ENCODE measurements at regions not wholly inside any gene's neighbourhood (a gene's known extent, or its start where the extent isn't known, plus 50 kb on each side); places are given as distances from the start of the nearest gene placed in this dataset.

GRCh38 chr13:43984292-43984691, 104.6 kb downstream of the LACC1 start:
- DNase-seq (ENCODE audit: low read depth): no peak

DNA sequence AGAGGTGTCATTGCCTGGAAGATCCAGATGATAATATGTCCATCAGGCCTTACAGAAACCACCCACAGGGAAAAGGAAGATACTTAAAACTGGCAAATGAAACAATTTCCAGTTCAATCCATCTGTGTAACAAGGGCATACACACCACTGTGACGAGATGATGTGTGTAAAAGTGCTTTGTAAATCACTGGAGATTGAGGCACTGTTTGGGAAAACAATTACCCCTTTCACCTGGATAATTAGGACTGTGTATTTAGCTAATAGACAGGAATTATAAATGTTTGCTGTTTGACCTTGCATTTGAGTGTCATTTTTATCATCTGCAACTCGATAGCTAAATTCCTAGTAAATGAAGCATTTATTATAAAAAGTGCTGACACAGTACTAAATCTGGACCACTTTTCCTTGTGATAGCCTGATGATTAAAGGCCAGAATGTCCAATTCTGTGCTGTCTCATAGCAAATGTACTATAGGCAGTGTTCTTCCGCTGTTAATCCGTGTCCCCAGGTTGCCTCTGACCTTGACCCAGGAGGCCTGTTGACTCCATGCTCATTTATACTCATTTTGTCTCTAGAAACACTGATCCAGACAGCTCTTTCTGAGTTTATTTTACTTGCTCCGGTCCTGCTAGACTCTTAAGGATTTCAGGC, 105.8 kb downstream of the LACC1 start:
- DNase-seq (ENCODE audit: low read depth): no peak

GRCh38 chr13:43986421-43986981, 106.8 kb downstream of the LACC1 start:
- DNase-seq (ENCODE audit: low read depth): no peak

DNA sequence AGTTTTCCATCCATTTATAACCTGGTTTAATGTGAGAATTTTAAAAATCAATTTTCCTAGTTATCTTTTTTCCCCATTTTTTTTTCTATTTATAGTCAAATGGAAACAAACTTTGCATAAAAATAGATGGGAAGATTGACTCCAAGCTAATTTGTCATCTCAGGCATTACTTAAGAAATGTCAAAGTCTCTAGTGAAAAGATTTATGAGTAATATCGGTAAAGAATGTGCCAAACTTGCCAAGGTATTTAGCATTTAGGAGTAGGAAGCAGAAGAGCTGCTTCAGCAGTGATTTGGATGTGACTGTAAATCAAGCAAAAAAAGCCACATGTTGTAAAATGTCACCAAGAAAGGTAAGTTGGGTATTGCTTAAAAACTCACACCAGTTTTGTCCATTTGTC, 108.6 kb downstream of the LACC1 start:
- DNase-seq (ENCODE audit: low read depth): no peak

DNA sequence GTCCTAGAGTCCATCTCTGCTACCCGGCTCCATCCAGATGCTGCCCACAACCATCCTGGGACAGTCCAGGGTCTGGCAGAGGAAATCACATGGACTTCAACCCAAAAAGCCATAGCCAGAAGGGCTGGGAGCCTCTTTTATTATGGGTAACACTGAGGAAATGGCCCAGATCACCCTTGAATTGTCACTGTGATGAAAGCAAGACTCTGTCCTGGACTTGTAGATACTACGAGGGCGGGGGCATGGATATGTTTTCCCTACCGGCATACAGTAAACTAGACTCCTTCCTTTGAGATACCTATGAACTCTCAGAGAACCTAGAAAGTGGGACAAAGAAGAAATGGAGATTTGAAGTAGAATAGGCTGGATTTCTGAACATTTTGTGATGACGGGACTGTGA, 110.3 kb downstream of the LACC1 start:
- DNase-seq (ENCODE audit: low read depth): no peak

- no peak for DNase-seq (ENCODE audit: low read depth)
Measured at GRCh38 chr13:43990829-43991228, 111.1 kb downstream of the LACC1 start.

DNA sequence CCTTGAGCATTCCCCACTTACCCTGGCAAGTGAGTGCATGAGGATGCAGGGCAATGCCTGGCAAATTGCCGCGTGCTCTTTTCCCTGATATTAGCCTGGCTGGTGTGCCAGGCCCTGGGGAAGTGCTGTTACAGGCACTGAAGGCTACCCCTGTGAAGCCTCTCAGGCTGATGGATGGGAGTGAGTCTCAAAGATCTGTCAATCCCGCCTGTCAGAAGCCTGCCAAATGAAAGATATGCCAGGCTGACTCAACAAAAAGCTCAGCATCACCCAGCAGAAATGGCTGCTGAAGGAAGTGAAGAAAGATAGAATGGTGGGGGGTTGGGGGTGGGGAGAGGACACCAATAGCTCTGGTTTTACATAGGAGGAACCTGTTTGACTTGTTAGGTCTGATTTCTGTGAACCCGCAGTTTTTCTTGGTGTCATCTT, 112.1 kb downstream of the LACC1 start:
- no peak for DNase-seq (ENCODE audit: low read depth)

DNA sequence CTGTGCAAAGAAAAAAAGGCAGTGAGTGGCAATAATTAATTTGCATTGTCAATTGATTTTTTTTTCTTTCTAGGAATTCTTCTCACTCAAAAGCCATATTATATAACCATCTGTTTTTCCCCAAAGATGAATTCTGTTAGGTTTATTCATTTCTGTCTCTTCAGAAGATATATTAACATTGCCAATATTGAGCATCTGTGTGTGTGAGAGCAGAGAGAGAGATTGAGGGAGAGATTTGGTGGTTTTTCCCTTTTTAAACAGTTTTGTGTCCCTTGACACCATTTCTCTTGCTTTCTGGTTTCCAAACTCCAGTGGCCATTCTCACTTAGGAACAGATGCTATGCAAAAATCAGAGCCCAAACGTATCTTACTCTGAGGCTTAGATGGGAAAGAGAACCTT, 112.5 kb downstream of the LACC1 start:
- no peak for DNase-seq (ENCODE audit: low read depth)

- no peak for DNase-seq (ENCODE audit: low read depth)
Measured at GRCh38 chr13:43994999-43995859, 115.5 kb downstream of the LACC1 start.

- no peak for DNase-seq (ENCODE audit: low read depth)
Measured at GRCh38 chr13:43996221-43996620, 116.5 kb downstream of the LACC1 start.

DNA sequence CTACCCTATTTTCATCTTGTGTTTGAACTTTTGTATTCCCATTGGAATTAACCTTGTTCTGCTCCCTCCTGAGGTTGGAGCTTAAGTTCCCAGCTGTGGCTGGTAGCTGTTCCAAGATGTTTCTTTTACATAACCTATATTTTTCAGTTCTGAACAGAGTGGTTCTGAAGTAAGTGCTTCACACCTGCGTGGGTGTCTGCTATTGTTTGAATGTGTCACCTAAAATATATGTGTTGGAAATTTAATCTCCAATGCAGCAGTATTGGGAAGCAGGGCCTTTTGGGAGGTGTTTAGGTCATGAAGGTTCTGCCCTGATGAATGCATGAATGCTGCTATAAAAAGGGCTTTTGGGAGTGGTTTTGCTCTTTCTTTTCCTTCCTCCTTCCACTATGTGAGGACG, 123.8 kb downstream of the LACC1 start:
- no peak for DNase-seq (ENCODE audit: low read depth)

DNA sequence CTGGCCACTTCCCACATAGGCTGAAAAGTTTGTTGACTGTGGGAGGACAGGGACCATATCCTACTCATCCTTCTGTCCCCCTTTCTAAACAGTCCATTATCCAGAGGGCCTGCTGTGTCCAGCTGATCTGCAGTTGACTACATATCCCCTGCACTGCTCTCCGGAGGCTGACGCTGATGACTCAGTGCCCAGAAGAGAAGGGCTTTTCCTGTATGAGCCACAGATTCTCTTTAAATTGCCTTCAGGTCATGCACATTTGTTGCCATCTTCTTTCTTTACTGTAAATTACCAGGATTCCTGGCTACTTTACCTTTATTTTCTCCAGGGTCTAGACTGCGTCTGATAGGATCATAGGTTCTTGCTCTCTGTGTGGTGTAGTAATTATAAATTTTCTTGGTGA, 125.2 kb downstream of the LACC1 start:
- DNase-seq (ENCODE audit: low read depth): peak; percentile 70

DNA sequence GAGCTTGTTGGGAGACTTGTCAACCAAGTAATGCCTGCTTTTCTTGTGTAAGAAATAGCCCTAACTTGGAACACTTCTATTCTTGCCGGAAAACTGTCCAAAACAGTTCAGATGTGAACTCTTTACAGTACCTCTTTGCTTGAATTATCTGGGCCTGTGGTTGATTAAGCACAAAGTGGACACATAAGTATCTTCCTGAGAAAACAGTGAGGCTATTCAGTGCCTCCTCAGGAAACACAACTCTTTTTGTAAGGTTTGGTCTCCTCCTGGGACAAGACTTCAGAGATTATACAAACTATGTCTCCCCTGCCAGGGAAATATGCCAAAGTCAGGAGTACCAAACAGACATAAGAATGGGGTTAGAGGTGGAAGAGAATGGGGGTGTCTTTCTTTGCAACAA, 127.7 kb downstream of the LACC1 start:
- DNase-seq (ENCODE audit: low read depth): no peak

DNA sequence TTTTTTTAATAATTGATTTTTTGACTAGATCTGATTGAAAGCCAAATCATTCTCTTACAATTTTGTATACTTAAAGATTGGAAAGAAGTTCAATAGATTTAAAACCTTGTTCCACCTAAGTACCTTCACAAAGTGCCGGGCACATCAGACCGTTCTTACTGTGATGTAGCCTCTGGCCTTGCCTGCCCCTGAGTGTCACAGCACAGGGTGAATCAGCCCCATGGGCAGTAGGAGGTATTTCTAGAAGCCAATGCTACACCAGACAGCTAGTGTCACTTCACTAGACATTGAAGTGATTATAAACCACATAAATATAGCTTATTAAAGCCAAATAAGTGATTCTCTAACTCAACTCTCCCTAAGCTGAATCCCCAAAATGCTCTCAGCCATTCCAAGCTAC, 131.3 kb downstream of the LACC1 start:
- DNase-seq (ENCODE audit: low read depth): peak; percentile 30

DNA sequence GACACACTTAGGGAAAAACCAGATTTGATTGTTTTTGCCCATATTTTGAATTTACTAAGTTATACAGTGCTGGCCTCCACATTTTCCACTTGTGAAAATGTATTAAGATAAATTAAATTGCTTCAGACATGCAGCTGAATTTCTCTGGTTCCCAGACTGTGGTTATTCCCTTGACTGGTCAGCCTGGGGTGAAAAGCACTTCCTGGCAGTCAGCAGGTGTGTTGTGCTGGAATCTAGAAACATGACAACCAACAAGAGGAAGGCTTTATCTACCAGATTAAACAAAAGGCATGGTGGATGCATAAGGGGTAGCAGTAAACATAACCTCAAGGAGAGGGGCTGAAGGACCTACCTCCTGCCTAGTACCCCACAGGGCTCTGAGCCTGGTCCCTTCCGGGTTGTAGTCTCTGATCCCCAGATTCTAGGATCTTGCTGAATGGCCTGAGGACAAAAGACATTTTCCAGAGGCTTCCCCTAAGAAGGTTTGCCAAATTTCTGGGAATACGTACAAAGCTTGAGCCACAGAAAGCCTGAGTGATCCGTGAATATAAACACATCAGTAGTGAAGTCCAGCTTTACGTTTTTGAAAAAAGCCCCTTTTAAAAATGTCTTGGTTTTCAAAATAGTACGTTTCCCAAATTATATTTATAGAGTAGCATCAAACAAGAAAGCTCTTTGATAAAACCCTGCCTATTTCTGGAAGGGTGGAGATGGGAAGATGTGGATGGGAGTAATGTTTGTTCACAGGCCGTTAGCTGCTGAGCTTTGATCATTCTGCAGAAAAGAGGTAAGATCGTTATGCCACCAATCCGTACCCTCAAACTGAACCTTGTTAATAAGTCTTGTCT, 133.4 kb downstream of the LACC1 start:
- DNase-seq (ENCODE audit: low read depth): no peak

- DNase-seq (ENCODE audit: low read depth): peak; percentile 13
Measured at GRCh38 chr13:44013758-44014291, 134.1 kb downstream of the LACC1 start.

GRCh38 chr13:44014501-44014900, 134.8 kb downstream of the LACC1 start:
- no peak for DNase-seq (ENCODE audit: low read depth)

DNA sequence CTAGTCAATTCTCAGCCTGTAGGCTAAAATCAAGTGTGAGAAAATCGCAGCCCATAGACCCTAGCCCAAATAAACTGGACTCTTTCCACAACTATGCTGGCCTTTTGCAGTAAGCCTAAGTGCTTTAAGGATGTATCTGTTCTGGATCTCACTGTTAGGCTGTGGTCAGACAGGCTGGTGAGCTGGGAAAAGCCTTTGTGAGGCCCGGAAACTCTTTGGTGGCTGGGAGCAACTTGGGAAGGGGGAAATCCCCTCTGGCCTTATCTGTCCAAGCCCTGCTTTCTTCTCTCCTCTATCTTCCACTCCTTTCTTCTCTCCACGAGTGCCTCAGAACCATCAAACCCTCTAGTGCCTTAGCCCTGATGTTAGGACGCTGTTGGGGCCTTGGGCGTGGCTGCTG, 135.4 kb downstream of the LACC1 start:
- DNase-seq (ENCODE audit: low read depth): no peak

GRCh38 chr13:44015811-44016210, 136.1 kb downstream of the LACC1 start:
- no peak for DNase-seq (ENCODE audit: low read depth)

DNA sequence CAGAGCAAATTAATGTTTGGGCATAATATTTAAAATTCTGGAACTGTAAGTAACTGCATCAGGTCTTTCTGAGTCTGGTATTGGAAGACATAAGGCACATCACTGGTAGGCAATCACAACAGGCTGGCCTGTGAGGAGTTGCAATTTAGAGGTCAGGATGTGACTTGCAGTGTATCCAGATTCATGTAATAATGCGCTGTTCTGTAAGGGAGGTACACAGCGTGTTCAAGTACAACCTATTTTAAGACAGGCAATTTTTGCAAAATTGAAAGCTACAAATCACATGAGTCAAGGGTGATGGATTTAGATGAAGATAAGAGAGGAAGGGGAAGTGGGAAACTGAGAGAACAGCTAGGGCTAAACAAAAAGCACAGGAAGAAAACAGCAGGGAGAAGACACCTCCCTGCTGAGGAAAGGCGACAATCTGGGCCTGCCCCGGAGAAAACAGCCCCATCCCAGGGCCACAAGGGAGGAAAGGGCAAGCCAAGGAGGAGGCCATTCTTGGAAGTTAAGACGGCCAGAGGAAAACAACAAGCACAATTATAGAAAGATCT, 138.1 kb downstream of the LACC1 start:
- no peak for DNase-seq (ENCODE audit: low read depth)

DNA sequence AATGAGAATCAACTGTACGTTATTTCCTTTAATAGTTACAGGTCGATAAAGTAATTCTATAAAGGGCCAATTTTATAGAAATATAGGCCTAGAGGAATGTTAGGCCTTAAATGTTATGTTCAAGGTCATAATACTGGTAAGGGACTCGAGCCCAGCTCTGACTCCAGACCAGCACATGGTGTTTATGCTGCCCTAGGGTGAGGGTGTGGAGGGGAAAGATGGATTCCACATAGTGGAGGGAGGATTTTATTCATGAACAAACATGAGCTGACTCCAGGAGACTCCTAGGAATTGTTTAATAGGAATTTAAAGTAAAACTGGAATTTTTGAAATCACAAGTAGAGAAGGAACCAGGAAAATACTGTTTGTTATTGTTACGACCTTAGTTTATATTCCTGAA, 139.9 kb downstream of the LACC1 start:
- no peak for DNase-seq (ENCODE audit: low read depth)

DNA sequence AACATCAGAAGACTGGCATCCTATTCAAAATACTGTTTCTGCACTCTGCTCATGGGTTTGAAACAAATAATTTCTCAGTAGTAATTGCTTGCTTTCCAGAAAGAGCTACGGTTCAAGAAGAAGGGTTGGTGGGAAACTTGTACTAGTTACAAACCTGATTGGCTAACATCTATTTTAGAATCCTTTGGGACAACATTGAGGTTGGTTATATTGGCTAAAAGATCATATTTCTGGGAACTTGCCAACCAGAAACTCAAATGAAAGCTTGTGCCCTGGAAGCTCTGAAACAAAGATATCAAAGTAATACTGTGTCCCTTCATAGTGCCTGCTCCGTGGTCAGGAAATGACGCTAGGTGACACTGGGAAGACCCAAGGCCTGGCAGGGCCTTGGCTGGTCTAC, 141.7 kb downstream of the LACC1 start:
- no peak for DNase-seq (ENCODE audit: low read depth)

Data from Daoy (cell line).